Activated effector memory CD4-positive, alpha-beta T cell treated with Interleukin-2 at 50 U/mL for 16 hours (primary cell): ENCODE measurements at regions not wholly inside any gene's neighbourhood (a gene's known extent, or its start where the extent isn't known, plus 50 kb on each side); places are given as distances from the start of the nearest gene placed in this dataset.
"Not testable (repeated sequence)": the region's sequence is repeated elsewhere in the genome, so short reads cannot be mapped to it uniquely, and the experiment has no call there.

Experiments used
- DNase-seq: peaks from one replicate; pipeline ENCODE4 v3.0.0-alpha.2; 2020

- DNase-seq: no peak
Measured at GRCh38 chr12:131192951-131193350, 239.2 kb downstream of the ADGRD1 start.

GRCh38 chr12:131194166-131194565 lies 240.5 kb downstream of the ADGRD1 start:
- no peak for DNase-seq

- DNase-seq: no peak
Measured at GRCh38 chr12:131195796-131196195, 242.1 kb downstream of the ADGRD1 start.

- no peak for DNase-seq
Measured at GRCh38 chr12:131196220-131196619, 242.5 kb downstream of the ADGRD1 start.

DNA sequence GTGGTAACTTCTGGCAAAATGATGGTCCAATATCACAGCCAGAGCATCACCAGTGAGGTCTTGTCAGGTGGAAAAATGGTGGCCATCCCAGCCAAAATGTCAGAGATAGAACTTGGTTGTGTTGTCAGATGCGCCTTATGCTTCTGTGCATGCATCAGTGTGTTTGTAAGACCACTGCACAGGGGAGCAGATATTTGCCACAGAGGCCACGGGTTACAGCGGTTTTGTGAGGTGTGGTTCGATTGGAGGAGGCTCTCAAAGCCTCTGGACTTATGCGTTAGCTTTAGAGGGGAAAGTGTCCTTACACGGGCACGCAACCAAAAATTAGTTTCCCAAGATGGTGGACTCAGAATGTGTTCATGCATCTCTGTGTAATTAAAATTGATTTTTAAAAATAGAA lies 243.8 kb downstream of the ADGRD1 start:
- no peak for DNase-seq

DNA sequence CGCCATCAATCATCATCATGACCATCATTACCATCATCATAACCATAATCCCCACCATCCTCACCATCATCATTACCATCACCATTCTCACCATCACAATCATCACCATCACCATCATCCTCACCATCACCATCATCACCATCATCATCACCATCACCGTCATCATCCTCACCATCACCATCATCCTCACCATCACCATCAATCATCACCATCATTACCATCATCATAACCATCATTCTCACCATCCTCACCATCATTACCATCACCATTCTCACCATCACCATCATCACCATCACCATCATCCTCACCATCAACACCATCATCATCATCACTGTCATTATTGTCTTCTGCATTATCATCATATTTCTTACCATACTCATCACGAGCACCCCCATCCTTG lies 245.5 kb downstream of the ADGRD1 start:
- DNase-seq: no peak

DNA sequence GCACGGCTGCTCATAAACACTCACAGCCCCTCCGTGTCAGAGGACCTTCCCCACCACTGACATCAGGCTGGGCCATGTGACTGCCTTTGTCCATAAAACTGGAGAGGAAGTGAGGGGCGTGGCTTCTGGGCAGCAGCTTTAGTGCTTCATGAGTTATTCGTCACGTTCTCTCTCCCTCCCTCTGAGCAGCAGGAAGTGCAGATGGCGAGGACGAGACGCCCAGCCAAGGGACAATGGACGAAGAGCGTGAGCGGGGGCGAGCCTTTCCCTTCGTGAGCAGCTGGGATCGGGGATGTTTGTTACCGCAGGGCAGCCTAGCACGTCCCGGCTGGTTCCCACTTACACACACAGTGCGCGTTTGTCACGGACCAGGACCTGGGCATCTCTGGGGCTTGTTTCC lies 248.2 kb downstream of the ADGRD1 start:
- DNase-seq: not testable (repeated sequence)

DNA sequence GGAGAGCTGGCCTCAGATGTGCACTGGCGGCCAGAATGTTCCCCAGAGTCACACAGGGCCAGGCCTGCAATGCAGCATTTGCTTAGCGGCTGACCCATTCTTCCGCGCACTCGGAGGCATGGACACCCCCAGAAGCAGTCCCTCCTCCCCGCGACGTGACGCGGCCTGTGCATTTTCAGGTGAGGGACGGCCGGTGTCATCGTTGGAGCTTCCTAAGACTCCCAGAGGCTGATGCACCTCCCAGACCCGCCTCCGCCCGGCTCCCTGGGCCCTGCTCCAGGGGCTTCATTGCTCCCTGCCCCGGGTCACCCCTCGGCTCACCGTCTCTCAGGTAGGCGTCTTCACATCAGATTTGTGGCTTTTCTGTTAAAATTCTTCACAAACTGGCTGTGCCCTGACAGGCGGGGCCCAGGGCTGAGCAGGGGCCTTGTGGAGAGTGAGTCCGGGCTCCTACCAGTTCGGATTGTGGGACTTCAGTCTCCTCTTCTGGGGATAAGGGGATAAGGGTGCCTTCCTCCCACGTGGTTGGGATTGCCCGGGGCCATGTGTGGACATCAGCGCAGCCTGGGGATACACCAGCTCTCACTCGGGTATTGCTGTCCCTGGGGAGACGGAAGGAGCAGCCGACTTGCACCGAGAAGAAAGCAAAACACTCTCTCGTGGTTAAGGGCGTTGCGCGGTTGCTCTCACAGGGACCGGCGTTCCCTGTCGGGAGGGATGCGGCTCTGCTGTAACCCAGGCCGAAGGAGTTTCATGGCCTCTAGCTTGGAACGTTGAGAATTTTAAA lies 249.1 kb downstream of the ADGRD1 start:
- no peak for DNase-seq

DNA sequence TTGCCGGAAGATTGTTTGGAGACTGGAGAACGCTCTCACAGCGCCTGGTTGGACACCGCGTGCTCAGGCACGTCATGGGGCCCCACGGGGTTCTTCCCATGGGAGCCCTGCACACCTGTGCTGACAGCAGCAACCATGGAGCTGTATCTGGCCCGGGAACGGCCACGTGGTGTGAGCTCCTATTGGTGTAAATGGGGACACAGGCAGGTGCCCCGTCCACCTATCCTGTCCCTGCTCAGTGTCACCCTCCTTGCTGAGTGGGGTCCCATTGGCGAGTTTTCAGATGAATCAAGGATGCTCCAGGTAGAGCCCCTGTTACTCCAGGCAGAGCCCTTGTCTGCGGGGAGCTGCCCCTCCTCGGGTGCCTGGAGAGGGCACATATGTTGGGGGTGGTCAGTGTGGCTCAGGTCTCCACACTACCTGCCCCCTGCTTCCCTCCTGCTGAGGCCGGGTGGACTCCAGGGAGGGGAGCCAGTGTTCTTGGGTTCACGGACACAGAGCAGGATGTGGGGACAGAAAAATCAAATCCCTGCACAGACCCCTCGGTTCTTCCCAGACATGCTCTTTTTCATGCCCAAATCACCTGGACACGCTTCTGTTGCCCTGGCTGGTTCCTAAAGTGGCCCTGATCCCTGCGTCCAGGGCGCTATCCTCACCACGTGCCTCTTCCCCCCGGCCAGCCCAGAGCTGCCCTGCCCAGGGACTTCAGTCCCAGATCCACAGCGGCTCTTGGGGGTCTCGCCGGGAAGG lies 250.1 kb downstream of the ADGRD1 start:
- no peak for DNase-seq

DNA sequence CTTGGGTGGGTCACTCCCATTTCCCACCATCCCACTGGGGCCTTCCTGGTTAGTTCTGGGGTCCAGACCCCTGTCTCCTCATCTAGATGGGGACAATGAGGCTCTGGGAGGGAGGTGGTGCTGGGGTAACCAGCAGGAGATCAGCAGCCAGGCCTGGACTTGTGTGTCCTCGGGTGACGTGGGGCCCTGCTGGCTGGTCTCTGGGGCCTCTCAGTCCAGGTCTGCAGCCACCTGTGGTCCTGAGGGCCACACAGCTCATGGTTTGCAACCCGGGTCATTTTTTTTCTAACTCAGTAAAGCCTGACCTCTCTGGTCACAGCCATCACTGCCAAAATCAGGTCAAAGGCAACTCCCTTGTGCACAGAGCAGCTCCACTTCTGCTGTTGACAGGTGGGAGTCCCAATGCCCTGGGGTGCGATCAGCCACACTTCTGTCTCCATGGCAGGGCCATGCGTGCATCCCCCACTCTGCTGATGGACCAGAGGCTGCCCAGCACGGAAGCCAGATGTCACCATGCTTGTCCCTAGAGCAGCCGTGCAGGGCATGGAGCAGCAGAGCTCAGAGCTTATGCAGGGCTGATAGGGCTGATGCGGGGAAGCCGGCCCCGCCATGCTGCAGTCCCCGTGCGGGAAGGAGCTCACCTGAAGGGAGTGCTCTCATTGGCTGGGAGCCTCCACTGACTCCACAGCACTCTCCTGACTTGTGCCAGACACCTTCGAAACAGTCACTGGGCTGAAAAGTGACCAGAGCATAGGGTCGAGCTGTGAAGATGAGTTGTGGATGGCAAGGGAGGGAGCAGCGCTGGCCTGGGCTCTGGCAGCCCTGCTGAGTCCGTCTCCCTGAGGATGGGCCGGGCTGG lies 250.9 kb downstream of the ADGRD1 start:
- DNase-seq: no peak

DNA sequence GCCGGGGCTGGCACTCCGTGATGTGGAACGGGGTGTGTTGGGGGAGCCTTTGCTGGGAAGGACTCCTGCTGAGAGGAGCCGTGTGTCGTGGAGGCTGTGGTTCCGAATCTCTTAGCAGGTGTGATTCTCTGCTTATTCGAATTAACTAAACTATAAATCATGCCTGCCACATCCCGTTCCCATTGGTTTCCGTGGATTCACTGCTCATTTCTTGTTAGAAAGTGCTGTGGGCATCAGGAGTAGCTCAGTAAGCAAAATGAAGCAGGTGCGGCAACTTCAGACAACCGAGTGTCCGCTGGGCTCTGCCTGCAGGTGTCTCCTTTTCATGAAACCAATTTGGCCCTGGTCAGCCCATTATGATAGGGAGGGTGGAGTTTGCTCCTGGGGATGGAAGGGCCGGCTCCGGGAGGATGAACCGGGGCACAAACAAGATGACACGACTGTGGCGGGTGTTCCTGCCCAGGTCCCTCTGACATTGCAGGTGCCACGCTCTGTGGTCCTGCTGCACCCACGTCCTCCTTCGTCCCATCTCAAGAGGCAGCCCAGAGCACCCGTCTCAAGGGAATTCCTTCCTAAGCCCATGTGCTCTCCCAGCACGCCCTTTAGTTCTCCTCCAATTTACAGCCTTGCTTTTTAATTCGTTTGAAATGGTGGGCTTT lies 251.7 kb downstream of the ADGRD1 start:
- DNase-seq: not testable (repeated sequence)

DNA sequence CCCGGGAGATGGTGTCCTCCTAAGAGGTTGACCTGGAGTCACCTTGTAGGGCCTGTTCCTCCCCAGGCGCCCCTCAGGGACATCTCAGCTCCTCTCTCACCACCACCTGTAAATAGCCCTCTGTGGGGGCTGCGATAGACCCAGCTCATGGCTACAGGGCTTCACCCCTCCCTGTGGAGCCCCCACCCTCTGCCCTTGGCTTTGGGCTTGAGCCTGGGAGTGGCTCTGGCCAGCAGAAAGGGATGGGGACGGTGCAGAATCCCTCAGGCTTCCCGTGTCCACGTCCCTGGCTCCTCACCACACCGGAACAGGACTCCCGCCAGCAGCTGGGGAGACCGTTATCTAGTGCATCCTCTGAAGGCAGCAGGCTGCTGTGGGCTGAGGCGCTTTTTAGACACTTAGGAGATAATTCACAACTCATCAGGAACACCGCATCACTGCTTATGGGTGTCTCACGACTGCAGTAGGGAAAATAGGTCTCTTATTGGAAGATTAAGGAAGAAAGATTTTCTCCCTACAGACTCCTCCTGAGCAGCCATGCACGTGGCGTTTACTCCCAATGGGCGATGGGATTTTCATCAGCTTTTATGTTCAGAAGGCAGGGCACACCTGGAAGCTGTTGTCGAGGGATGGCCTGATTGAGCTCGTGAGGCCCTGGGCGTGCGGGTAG lies 253.1 kb downstream of the ADGRD1 start:
- DNase-seq: not testable (repeated sequence)

- DNase-seq: not testable (repeated sequence)
Measured at GRCh38 chr12:131207300-131207660, 253.6 kb downstream of the ADGRD1 start.

DNA sequence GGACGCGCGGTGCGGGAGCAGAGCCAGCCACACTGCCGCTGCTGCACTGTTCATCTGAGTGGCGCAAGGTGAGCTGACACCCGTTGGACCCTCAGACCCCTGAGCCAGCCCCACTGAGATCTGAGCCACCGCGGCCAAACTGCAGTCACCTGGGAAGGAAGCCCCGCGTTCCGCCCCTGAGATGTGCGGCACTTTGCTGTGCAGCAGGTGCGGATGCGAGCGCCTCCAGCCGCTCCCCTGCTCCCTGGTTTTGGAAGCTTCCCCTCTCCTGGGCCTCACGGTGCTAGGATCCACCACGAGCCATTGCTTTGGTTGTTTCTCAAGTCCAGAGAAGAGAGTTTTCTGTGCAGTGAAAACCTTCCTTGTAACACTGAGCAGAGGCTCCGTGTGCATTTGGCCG lies 254.1 kb downstream of the ADGRD1 start:
- not testable (repeated sequence) for DNase-seq

DNA sequence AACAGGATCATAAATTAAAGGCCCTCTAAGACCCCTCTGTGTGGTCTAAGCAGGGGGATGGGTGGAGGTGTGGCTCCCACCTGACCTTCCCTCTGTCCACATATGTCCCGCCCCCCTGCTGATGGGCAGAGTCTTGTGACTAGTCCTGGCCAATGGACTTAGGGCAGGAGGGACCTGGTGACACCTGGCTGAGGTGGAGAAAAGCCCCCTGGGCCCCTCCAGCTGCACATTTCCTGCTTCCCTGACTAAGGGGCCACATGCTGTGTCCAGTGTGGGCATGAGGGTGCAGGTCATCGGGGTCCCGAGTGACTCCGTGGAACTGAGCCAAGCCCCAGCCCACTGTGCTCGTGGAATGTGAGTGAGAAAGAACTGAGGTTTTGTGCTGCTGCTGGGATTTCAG lies 254.7 kb downstream of the ADGRD1 start:
- DNase-seq: no peak

- no peak for DNase-seq
Measured at GRCh38 chr12:131209082-131210070, 255.7 kb downstream of the ADGRD1 start.

DNA sequence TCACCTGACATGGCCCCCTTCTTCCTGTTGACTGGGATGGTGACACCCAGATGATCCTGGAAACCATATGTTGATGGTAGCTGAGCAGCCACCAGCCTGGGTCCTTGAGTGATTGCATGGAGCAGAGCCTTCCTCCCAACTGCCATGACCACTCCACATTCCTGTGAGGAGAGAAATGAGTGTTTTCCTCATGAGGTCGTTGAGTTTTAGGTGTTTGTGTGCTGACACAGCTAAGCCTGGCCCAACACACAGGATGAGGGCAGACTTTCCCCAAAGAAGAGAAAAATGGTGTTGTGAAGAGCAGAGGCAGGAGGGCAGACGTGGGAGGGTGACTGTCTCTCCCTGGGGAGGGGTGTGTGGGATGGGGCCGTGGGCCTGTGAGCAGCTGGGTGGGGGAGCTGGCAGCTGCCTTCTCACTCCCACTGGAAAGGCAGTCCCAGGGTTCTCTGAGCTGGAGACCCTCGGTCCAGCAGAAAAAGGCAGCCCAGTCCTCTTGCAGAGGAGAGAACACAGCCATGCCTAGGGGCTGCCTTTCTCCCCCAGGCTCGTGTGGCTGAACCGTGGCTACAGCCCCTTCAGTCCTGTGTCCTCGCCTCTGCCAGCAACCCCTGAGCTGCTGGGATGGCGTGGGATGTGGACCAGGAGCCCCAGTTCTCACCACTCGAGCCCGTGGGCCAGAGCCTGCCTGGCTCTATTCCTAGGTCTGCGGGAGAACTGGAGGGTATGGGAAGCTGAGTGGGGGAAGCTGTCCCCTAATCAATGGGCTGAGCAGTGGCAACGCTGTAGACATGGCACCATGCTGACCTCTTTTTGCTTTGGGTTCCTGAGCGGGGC lies 257.0 kb downstream of the ADGRD1 start:
- DNase-seq: no peak

- no peak for DNase-seq
Measured at GRCh38 chr12:131211340-131211938, 257.7 kb downstream of the ADGRD1 start.

- DNase-seq: no peak
Measured at GRCh38 chr12:131213896-131214442, 260.3 kb downstream of the ADGRD1 start.
